HG02571 (cell line): ENCODE measurements at regions not wholly inside any gene's neighbourhood (a gene's known extent, or its start where the extent isn't known, plus 50 kb on each side); places are given as distances from the start of the nearest gene placed in this dataset.
A peak's percentile ranks its signal among the peaks of the same experiment; 100 is the strongest.

Source experiments
- ATAC-seq: cut with Tn5 transposase; IDR thresholded peaks from one replicate; pipeline ENCODE4 v1.9.1; 2021; ENCODE audit warnings: mild to moderate bottlenecking, moderate library complexity; ENCODE audit not compliant: unreplicated experiment

DNA sequence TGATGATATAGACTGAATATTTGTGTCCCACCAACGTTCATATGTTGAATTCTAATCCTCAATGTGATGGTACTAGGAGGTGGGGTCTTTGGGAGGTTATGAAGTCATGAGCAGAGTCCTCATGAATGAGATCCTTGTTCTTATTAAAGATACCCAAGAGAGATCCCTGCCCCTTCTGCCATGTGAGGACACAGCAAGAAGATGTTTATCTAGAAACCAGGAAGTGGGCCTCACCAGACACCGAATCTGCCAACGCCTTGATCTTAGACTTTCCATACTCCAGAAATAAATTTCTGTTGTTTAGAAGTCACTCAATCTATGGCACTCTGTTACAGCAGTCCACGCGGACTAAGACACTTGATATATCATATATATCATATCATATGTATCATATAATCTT is 67.7 kb upstream of the GCM1 start:
- no peak for ATAC-seq

DNA sequence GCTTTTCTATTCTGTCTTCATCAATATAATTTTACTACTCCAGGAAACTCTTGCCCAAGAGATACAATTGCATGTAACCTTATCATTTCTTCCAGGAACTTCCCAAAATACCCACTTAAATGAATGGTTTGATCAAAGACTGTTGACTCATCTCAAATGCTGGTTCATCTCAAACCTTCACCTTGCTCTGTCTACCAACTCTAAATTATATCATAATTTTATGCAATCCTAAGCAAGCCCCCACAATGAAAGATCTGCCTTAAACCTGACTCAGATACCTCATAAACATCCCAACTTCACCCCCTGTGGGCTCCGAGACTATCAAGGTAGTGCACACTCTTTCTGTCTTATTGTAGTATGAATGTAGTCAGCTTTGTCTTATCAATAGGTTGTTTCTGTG is 65.5 kb upstream of the GCM1 start:
- no peak for ATAC-seq

DNA sequence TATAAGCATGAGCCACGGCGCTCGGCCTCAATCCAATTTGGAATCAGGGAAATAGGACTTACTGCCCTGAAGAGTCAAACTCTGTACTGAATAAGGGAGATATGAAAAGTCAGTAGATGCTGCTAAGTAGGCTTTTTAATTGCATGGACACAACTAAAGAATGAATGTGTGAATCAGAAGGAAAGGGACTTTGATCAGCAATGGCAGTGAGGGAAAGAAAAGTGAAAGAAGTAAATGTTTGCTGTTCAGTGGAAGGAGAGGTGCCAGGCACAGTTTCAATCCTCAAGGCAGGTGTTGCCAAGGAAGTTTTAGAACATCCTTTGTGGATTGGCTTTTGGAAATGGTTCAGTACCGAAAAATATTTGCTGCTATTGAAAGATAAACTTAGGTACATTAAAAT is 62.2 kb upstream of the GCM1 start:
- ATAC-seq, result no peak

DNA sequence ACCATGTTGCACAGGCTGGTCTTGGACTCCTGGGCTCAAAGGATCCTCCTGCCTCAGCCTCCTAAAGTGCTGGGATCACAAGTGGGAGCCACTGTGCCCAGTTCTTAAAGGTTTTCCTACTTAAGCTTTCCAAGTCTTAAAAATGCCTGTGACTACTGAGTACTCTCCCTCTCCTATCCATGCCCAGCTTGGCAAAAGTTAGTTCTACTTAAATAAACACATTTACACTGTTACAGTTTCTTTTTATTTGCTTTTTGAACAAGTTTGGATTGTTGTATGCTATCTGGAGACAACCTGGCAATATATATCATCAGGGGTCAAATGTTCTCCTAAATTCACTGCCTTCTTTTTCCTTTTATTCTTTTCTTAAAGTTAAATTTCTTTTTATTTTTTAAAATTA is 61.0 kb upstream of the GCM1 start:
- no peak for ATAC-seq

DNA sequence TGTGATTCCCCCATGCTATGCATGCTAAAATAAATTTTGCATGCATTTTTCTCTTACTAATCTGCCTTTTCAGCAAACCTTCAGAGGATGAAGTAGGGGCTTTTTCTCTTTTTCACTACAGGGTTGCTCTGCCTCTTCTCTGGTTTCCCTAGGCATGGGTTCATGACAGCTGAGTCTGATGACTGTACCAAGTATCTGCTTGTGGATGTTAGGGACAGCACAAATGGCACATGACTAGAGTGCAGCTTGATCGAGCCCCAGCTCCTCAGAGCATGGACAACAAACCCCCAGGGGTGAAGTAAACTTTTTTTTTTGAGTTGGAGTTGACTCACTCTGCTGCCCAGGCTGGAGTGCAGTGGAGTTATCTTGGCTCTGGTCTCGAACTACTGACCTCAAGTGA is 57.1 kb upstream of the GCM1 start:
- ATAC-seq, result no peak

DNA sequence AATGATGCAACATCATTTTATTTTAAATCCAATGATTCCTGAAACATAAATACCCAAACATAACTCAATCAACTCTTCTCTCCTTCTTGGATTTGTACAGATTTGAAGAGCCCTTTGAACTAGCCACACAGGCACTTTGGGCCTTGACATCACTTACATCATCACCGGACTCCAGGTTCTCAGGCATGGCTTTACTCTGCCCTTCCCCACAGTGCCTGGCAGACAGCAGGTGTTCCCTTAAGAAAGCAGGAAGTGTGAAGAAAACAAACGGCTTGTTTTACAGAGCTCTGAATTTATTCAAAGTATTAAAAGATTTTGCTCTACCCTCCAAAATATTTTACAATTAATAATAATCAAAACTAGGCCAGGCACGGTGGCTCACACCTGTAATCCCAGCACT is 54.8 kb upstream of the GCM1 start:
- ATAC-seq, result no peak

DNA sequence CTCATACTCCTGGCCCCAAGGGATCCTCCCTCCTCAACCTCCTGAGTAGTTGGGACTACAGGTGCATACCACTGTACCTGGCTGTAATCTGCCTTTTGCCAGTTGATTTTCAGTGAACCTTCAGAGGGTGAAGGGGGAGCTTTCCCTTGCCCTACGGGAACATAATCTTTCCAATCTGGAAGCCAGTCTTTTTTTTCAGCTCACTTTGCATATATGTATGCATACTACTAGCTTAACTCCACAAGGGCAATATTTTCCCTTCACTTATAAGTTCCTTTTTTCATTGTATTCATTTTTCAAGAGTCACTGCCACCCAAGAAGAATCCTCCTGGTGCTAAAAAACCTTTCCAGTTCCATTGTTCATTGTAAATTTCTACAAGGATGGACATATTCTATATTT is 53.4 kb upstream of the GCM1 start:
- no peak for ATAC-seq

DNA sequence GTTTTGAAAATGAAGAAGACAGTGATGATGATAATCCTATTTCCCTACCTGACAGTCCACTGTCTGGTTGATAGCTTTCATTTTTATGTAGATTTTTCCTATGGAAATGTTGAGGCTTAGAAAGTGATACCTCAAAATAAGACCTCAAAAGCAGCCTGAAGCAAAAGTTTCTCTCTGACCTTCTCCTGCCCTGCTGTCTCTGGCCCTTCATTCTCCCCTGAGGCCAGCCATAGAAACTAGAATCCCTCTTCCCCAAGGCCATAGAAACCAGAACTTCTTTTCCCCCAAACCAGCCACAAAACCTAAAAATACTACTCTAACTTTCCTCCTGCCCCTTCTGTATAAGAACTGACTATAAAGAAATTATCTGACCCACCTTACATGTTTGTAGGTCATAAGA is 52.6 kb upstream of the GCM1 start:
- no peak for ATAC-seq

DNA sequence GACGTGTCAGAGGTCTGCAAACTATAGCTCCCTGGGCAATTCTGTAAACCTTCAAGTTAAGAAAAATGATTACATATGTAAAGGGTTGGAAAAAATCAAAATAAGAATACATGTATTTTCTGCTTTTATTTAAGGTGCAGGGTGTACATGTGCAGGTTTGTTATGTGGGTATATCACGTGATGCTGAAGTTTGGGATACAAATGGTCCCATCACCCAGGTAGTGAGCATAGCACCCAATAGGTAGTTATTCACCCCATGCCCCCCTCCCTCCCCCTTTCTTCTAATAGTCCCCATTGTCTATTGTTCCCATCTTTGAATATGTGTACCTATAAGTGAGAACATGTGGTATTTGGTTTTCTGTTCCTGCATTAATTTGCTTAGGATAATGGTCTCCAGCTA is 51.1 kb upstream of the GCM1 start:
- no peak for ATAC-seq

DNA sequence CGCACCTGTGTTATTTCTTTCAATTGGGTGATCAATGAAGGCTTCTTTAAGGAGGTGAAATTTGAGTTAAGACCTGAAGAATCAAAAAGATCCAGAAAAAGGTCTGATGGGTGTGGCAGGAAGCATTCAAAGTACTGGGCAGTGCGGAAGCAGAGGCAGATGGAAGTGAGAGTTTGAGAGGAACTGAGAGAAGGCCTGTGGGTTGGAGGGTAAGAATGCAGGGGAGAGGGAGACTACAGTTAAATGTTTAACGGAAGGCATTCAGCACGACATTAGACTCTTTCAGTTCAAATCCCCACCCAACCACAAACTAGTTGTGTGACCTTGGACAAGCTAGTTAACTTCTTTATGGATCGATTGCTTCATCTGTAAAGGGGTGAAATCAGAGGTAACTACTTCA is 50.5 kb upstream of the GCM1 start:
- ATAC-seq, result peak; percentile 83
